ENCODE measurements at regions not wholly inside any gene's neighbourhood (a gene's known extent, or its start where the extent isn't known, plus 50 kb on each side); places are given as distances from the start of the nearest gene placed in this dataset.

DNA sequence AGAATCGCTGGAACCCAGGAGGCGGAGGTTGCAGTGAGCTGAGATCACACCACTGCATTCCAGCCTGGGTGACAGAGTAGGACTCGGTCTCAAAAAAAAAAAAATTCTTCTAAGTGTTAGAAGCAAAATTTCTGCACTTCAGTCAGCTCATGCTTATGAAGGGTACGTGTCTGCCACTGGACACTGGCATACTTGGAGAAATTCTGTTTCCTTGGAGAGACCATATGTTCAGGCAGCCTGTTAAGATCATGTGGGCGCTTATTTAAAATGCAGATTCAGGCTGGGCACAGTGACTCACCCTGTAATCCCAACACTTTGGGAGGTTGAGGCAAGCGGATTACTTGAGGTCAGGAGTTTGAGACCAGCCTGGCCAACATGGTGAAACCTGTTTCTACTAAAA lies 85.6 kb upstream of the IQSEC1 start:
- TF ChIP-seq POLR2A (IDR thresholded peaks at IDR 0.05), result no peak
- TF ChIP-seq, protein P1, sequence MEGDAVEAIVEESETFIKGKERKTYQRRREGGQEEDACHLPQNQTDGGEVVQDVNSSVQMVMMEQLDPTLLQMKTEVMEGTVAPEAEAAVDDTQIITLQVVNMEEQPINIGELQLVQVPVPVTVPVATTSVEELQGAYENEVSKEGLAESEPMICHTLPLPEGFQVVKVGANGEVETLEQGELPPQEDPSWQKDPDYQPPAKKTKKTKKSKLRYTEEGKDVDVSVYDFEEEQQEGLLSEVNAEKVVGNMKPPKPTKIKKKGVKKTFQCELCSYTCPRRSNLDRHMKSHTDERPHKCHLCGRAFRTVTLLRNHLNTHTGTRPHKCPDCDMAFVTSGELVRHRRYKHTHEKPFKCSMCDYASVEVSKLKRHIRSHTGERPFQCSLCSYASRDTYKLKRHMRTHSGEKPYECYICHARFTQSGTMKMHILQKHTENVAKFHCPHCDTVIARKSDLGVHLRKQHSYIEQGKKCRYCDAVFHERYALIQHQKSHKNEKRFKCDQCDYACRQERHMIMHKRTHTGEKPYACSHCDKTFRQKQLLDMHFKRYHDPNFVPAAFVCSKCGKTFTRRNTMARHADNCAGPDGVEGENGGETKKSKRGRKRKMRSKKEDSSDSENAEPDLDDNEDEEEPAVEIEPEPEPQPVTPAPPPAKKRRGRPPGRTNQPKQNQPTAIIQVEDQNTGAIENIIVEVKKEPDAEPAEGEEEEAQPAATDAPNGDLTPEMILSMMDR (IDR thresholded peaks at IDR 0.05), result no peak

All from Peyer's patch (tissue), 4 donors.